CD14-positive monocyte (primary cell): ENCODE measurements at regions not wholly inside any gene's neighbourhood (a gene's known extent, or its start where the extent isn't known, plus 50 kb on each side); places are given as distances from the start of the nearest gene placed in this dataset.

Experiments
- DNase-seq, 3 donors: peaks; one replicate each; pipeline ENCODE4 v3.0.0-alpha.2; 2011 to 2022
- H2AFZ ChIP-seq: 2 replicates; pipeline ENCODE4 v1.6.0; 2012; ENCODE audit warnings: mild to moderate bottlenecking, low read depth, low read length, inconsistent platforms; ENCODE audit not compliant: insufficient read depth, poor library complexity, severe bottlenecking
- H3K27ac ChIP-seq, 2 donors: 1 replicate in 1 of 2; 2 replicates in 1 of 2; pipeline ENCODE4 v1.5.1; 2012 to 2013; ENCODE audit warnings: low read length in 2 of 2, control low read depth in 1 of 2, inconsistent platforms in 1 of 2, low read depth in 1 of 2, mild to moderate bottlenecking in 1 of 2
- H3K27me3 ChIP-seq, 2 donors: one replicate each; pipeline versions ENCODE4 v1.6.0 to v1.6.1; 2011 to 2013; ENCODE audit warnings: low read length in 2 of 2; ENCODE audit not compliant: control insufficient read depth in 2 of 2, insufficient read depth in 2 of 2
- H3K36me3 ChIP-seq, 2 donors: replicated peaks in 1 of 2; 1 replicate in 1 of 2; 2 replicates in 1 of 2; pipeline versions ENCODE4 v1.5.1 to v1.6.1; 2012 to 2013; ENCODE audit warnings: low read length in 2 of 2, control low read depth in 1 of 2, inconsistent platforms in 1 of 2, mild to moderate bottlenecking in 1 of 2; ENCODE audit not compliant: insufficient read depth in 2 of 2, control insufficient read depth in 1 of 2
- H3K4me1 ChIP-seq, 2 donors: 1 replicate in 1 of 2; 2 replicates in 1 of 2; pipeline versions ENCODE4 v1.5.1 to v1.6.1; 2012 to 2013; ENCODE audit warnings: low read length in 2 of 2, control low read depth in 1 of 2, inconsistent platforms in 1 of 2, mild to moderate bottlenecking in 1 of 2, moderate library complexity in 1 of 2; ENCODE audit not compliant: insufficient read depth in 2 of 2, control insufficient read depth in 1 of 2
- H3K4me2 ChIP-seq: replicated peaks from 2 replicates; pipeline ENCODE3; 2012; ENCODE audit warnings: low read length, moderate library complexity, mild to moderate bottlenecking; ENCODE audit not compliant: poor library complexity, severe bottlenecking; ENCODE audit errors: extremely low read depth
- H3K4me3 ChIP-seq, 3 experiments: fragments of 200-600 bp in 1 of 3; sonication (generic) in 1 of 3; replicated peaks in 1 of 3; 1 replicate in 2 of 3; 2 replicates in 1 of 3; pipeline ENCODE4 v1.5.1; 2011 to 2013; ENCODE audit warnings: low read length in 3 of 3, mild to moderate bottlenecking in 3 of 3, control low read depth in 2 of 3, low read depth in 2 of 3, inconsistent platforms in 1 of 3, moderate library complexity in 1 of 3
- H3K79me2 ChIP-seq: 2 replicates; pipeline ENCODE4 v1.6.0; 2012; ENCODE audit warnings: mild to moderate bottlenecking, control low read depth, inconsistent platforms, low read length, moderate library complexity; ENCODE audit not compliant: insufficient read depth
- H3K9ac ChIP-seq: 2 replicates; pipeline ENCODE4 v1.6.0; 2017; ENCODE audit warnings: low read length, mild to moderate bottlenecking; ENCODE audit not compliant: insufficient read depth, poor library complexity, severe bottlenecking
- H3K9me3 ChIP-seq, 2 donors: replicated peaks in 1 of 2; 1 replicate in 1 of 2; 2 replicates in 1 of 2; pipeline versions ENCODE4 v1.5.1 to v1.6.1; 2012 to 2013; ENCODE audit warnings: low read length in 2 of 2, control low read depth in 1 of 2; ENCODE audit not compliant: control insufficient read depth in 1 of 2, insufficient read depth in 1 of 2
- H4K20me1 ChIP-seq: 2 replicates; pipeline ENCODE4 v1.6.0; 2012; ENCODE audit warnings: mild to moderate bottlenecking, low read length, control low read depth, moderate library complexity; ENCODE audit not compliant: insufficient read depth
- H3K27ac Mint-ChIP-seq, 7 donors: one replicate each; pipeline ENCODE4 v1.8.0; 2020; ENCODE audit warnings: mild to moderate bottlenecking in 7 of 7, mixed read lengths in 7 of 7, moderate library complexity in 6 of 7, inconsistent platforms in 2 of 7
- H3K27me3 Mint-ChIP-seq, 3 donors: one replicate each; pipeline ENCODE4 v1.8.0; 2021 to 2022; ENCODE audit warnings: low read depth in 3 of 3, mild to moderate bottlenecking in 3 of 3, mixed read lengths in 3 of 3, moderate library complexity in 3 of 3, inconsistent platforms in 1 of 3
- H3K36me3 Mint-ChIP-seq, 2 donors: one replicate each; pipeline ENCODE4 v1.8.0; 2020; ENCODE audit warnings: mixed read lengths in 2 of 2, inconsistent platforms in 1 of 2, mild to moderate bottlenecking in 1 of 2
- H3K4me1 Mint-ChIP-seq: one replicate; pipeline ENCODE4 v1.8.0; 2020; ENCODE audit warnings: mild to moderate bottlenecking, mixed read lengths
- H3K4me3 Mint-ChIP-seq, 2 donors: one replicate each; pipeline ENCODE4 v1.8.0; 2020; ENCODE audit warnings: mild to moderate bottlenecking in 2 of 2, mixed read lengths in 2 of 2, moderate library complexity in 1 of 2
- H3K9me3 Mint-ChIP-seq, 7 donors: one replicate each; pipeline ENCODE4 v1.8.0; 2020 to 2022; ENCODE audit warnings: mixed read lengths in 7 of 7, mild to moderate bottlenecking in 6 of 7, moderate library complexity in 6 of 7, inconsistent platforms in 2 of 7
- CTCF ChIP-seq: fragments of 200-600 bp; IDR thresholded peaks from one replicate; pipeline ENCODE4 v1.8.0; 2022; ENCODE audit warnings: antibody characterized with exemption, mild to moderate bottlenecking
- WGBS: methylation state at CpG from one replicate; pipeline ENCODE4 v1.1.5; 2013; ENCODE audit warnings: missing lambda C conversion rate; ENCODE audit not compliant: insufficient coverage; 5-methylcytosine and 5-hydroxymethylcytosine counted together
- intact Hi-C, 2 donors: fragments of 100-400 bp; cut with micrococcal nuclease; formaldehyde crosslinking; loops; one replicate each; pipeline versions ENCODE4 v1.15.0 to v1.15.1; 2023

GRCh38 chr6:138662471-138662870 is 111.1 kb upstream of the CCDC28A start:
- peaks cover 0 to 2% (median 0%) of the 10 kb centered on the region in 7 donors for H3K9me3 Mint-ChIP-seq
- no peaks in the 10 kb centered on the region for H3K4me1 Mint-ChIP-seq
- intact Hi-C loops = no loop called here
- Histone ChIP-seq H3K9me3 (no peaks in the 10 kb centered on the region), H3K79me2 (no peaks in the 10 kb centered on the region), H2AFZ (no peak overlapping the region), H3K4me1 (no peaks in the 10 kb centered on the region), H3K9ac (no peak overlapping the region), H3K27me3 (no peaks in the 10 kb centered on the region), H3K4me3 (no peak overlapping the region), H3K36me3 (no peaks in the 10 kb centered on the region), H3K27ac (no peak overlapping the region), H3K4me2 (no peak overlapping the region), H4K20me1 (no peaks in the 10 kb centered on the region)
- no peak overlapping the region for H3K27ac Mint-ChIP-seq
- peaks cover 0 to under 1% (median 0%) of the 10 kb centered on the region in 3 donors for H3K27me3 Mint-ChIP-seq
- no peak overlapping the region for H3K4me3 Mint-ChIP-seq
- no peaks in the 10 kb centered on the region for H3K36me3 Mint-ChIP-seq
- TF ChIP-seq CTCF = no peak
- no peak for DNase-seq
- 83% methylated on average over 1 of the region's 2 CpGs for WGBS

GRCh38 chr6:138663892-138664291 is 109.7 kb upstream of the CCDC28A start:
- no peak overlapping the region for H3K27ac Mint-ChIP-seq
- Histone ChIP-seq H3K36me3 (no peaks in the 10 kb centered on the region), H3K9me3 (no peaks in the 10 kb centered on the region), H3K4me2 (no peak overlapping the region), H2AFZ (no peak overlapping the region), H3K4me3 (no peak overlapping the region), H3K27ac (no peak overlapping the region), H3K4me1 (no peaks in the 10 kb centered on the region), H3K79me2 (no peaks in the 10 kb centered on the region), H3K27me3 (no peaks in the 10 kb centered on the region), H4K20me1 (no peaks in the 10 kb centered on the region), H3K9ac (no peak overlapping the region)
- H3K4me3 Mint-ChIP-seq = no peak overlapping the region
- no peak for DNase-seq
- no peaks in the 10 kb centered on the region for H3K27me3 Mint-ChIP-seq
- WGBS = no CpG with 5 or more reads among the region's 2 CpGs
- TF ChIP-seq CTCF = no peak
- intact Hi-C loops = no loop called here
- no peaks in the 10 kb centered on the region for H3K4me1 Mint-ChIP-seq
- no peaks in the 10 kb centered on the region for H3K36me3 Mint-ChIP-seq
- peaks cover 0 to 2% (median 0%) of the 10 kb centered on the region in 7 donors for H3K9me3 Mint-ChIP-seq
